ENCODE measurements at regions not wholly inside any gene's neighbourhood (a gene's known extent, or its start where the extent isn't known, plus 50 kb on each side); places are given as distances from the start of the nearest gene placed in this dataset.

DNA sequence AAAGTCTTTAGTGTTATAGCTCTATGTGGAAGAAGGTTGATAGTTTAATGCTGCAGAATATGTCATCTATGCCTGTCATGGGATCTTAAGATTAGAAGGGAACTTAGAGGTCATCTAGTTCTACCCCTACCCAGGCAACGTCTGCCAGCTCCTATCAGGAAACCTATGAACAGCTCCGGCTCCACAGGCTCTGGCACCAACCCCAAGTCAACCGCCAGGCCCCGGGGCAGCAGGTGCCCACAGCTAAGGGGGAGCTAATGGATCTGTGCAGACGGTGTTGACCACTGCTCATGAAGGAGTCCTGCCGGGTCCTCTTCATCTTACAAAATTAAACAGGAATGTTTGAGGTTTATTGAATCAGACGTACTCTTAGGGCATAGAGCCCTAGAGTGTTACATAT, 440.8 kb upstream of the KLHL29 start:
- FAIRE-seq, result no peak
- DNase-seq (ENCODE audit: insufficient read length, low spot score), result no peak
- TF ChIP-seq PAX5 (IDR thresholded peaks at IDR 0.05; ENCODE audit: insufficient read depth, low read length, severe bottlenecking) (no peak), POU2F2 (IDR thresholded peaks at IDR 0.05; ENCODE audit: low read depth, low read length) (no peak), POLR2A (IDR thresholded peaks at IDR 0.05; ENCODE audit: low read depth, low read length) (no peak), TAF1 (IDR thresholded peaks at IDR 0.05; ENCODE audit: low read depth, low read length) (no peak), POLR2AphosphoS5 (IDR thresholded peaks at IDR 0.05; ENCODE audit: low read depth, low read length) (no peak), SPI1 (IDR thresholded peaks at IDR 0.05; ENCODE audit: low read depth, low read length) (no peak)

- TF ChIP-seq POLR2AphosphoS5 (IDR thresholded peaks at IDR 0.05; ENCODE audit: low read depth, low read length) (no peak), PAX5 (IDR thresholded peaks at IDR 0.05; ENCODE audit: insufficient read depth, low read length, severe bottlenecking) (no peak), POLR2A (IDR thresholded peaks at IDR 0.05; ENCODE audit: low read depth, low read length) (no peak), SPI1 (IDR thresholded peaks at IDR 0.05; ENCODE audit: low read depth, low read length) (no peak), POU2F2 (IDR thresholded peaks at IDR 0.05; ENCODE audit: low read depth, low read length) (no peak), TAF1 (IDR thresholded peaks at IDR 0.05; ENCODE audit: low read depth, low read length) (no peak)
- DNase-seq (ENCODE audit: insufficient read length, low spot score) (no peak), FAIRE-seq (no peak)
Observed at GRCh38 chr2:22946553-22946952, 438.4 kb upstream of the KLHL29 start.

DNA sequence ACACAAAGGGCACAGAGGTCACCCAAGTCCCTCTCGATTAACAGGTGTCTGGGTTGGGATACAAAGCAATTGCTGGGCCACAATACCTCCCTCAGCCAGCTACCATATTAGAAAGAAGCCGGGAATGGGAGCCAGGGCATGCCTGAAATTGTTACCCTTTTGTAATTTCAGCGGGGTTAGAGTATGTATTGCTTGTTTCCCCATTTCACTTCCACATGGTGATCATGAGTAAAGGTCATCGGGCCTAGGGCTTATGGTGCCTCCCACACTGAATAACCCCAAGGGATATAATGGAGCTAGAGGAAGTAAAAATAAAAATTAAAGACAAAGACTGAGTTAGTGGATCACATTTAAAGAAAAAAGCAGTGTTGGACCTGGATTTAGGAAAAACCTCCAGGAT, 437.2 kb upstream of the KLHL29 start:
- TF ChIP-seq POU2F2 (IDR thresholded peaks at IDR 0.05; ENCODE audit: low read depth, low read length) (no peak), SPI1 (IDR thresholded peaks at IDR 0.05; ENCODE audit: low read depth, low read length) (no peak), POLR2A (IDR thresholded peaks at IDR 0.05; ENCODE audit: low read depth, low read length) (no peak), POLR2AphosphoS5 (IDR thresholded peaks at IDR 0.05; ENCODE audit: low read depth, low read length) (no peak), PAX5 (IDR thresholded peaks at IDR 0.05; ENCODE audit: insufficient read depth, low read length, severe bottlenecking) (no peak), TAF1 (IDR thresholded peaks at IDR 0.05; ENCODE audit: low read depth, low read length) (no peak)
- FAIRE-seq (no peak), DNase-seq (ENCODE audit: insufficient read length, low spot score) (no peak)

DNA sequence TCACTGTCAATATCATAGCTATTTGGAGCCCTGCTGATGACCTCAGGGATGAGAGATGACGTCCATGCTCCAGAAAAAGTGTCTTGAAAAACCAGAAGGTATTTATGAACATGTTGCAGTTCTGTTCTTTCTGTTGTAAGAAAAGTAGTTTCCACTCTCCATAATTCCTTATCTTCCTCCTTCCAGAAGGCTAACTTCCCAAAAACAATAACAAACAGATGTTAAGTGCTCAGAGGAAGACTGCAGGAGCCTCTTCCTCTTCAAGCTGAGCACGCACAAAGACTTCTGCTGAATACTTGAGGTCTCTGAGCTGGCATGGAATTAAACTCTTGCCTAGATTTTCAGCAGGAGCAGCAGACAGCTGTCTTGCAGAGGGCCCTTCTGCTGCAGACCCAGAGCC, 434.5 kb upstream of the KLHL29 start:
- TF ChIP-seq POU2F2 (IDR thresholded peaks at IDR 0.05; ENCODE audit: low read depth, low read length), result no peak
- TF ChIP-seq TAF1 (IDR thresholded peaks at IDR 0.05; ENCODE audit: low read depth, low read length), result no peak
- TF ChIP-seq POLR2AphosphoS5 (IDR thresholded peaks at IDR 0.05; ENCODE audit: low read depth, low read length), result no peak
- no peak for TF ChIP-seq SPI1 (IDR thresholded peaks at IDR 0.05; ENCODE audit: low read depth, low read length)
- TF ChIP-seq PAX5 (IDR thresholded peaks at IDR 0.05; ENCODE audit: insufficient read depth, low read length, severe bottlenecking), result no peak
- DNase-seq (ENCODE audit: insufficient read length, low spot score), result no peak
- no peak for FAIRE-seq

DNA sequence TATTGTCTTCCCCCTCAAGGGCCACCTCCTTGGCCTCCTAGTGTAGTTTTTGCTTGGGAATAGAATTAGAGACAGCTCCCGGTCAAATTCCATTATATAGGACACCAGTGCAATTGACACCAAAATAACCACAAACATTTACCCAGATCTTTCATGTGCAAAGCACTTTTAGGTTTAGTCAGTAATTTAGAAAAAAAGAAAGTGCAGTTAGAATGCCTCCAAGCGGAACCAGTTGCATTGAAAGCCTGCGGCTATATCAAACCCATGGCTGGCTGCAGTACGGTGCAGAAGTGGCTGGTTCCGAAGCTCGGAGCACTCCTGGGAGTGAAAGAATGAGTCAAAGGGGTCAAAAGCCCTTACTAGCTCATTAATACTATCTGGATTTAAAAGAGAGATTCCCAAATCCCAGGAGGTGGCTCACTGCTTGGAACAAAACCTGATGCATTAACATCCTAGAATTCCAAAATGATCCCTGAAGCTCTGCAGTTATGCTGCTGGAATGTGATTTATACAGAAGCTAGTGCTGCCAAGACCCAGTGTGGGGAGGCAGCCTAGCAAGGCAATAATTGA, 432.2 kb upstream of the KLHL29 start:
- FAIRE-seq (no peak), DNase-seq (ENCODE audit: insufficient read length, low spot score) (no peak)
- TF ChIP-seq POLR2A (IDR thresholded peaks at IDR 0.05; ENCODE audit: low read depth, low read length) (no peak), SPI1 (IDR thresholded peaks at IDR 0.05; ENCODE audit: low read depth, low read length) (no peak), PAX5 (IDR thresholded peaks at IDR 0.05; ENCODE audit: insufficient read depth, low read length, severe bottlenecking) (no peak), POLR2AphosphoS5 (IDR thresholded peaks at IDR 0.05; ENCODE audit: low read depth, low read length) (no peak), TAF1 (IDR thresholded peaks at IDR 0.05; ENCODE audit: low read depth, low read length) (no peak), POU2F2 (IDR thresholded peaks at IDR 0.05; ENCODE audit: low read depth, low read length) (no peak)

- DNase-seq (ENCODE audit: insufficient read length, low spot score) (no peak), FAIRE-seq (no peak)
- no peak for TF ChIP-seq POLR2A (IDR thresholded peaks at IDR 0.05; ENCODE audit: low read depth, low read length)
- TF ChIP-seq POU2F2 (IDR thresholded peaks at IDR 0.05; ENCODE audit: low read depth, low read length), result no peak
- TF ChIP-seq POLR2AphosphoS5 (IDR thresholded peaks at IDR 0.05; ENCODE audit: low read depth, low read length), result no peak
- TF ChIP-seq PAX5 (IDR thresholded peaks at IDR 0.05; ENCODE audit: insufficient read depth, low read length, severe bottlenecking), result no peak
- TF ChIP-seq SPI1 (IDR thresholded peaks at IDR 0.05; ENCODE audit: low read depth, low read length), result no peak
- no peak for TF ChIP-seq TAF1 (IDR thresholded peaks at IDR 0.05; ENCODE audit: low read depth, low read length)
Observed at GRCh38 chr2:22957446-22957845, 427.5 kb upstream of the KLHL29 start.

GRCh38 chr2:22958308-22958707, 426.7 kb upstream of the KLHL29 start:
- no peak for TF ChIP-seq POU2F2 (IDR thresholded peaks at IDR 0.05; ENCODE audit: low read depth, low read length)
- no peak for TF ChIP-seq POLR2AphosphoS5 (IDR thresholded peaks at IDR 0.05; ENCODE audit: low read depth, low read length)
- no peak for TF ChIP-seq POLR2A (IDR thresholded peaks at IDR 0.05; ENCODE audit: low read depth, low read length)
- TF ChIP-seq PAX5 (IDR thresholded peaks at IDR 0.05; ENCODE audit: insufficient read depth, low read length, severe bottlenecking), result no peak
- TF ChIP-seq SPI1 (IDR thresholded peaks at IDR 0.05; ENCODE audit: low read depth, low read length), result no peak
- TF ChIP-seq TAF1 (IDR thresholded peaks at IDR 0.05; ENCODE audit: low read depth, low read length), result no peak
- FAIRE-seq, result no peak
- DNase-seq (ENCODE audit: insufficient read length, low spot score), result no peak

DNA sequence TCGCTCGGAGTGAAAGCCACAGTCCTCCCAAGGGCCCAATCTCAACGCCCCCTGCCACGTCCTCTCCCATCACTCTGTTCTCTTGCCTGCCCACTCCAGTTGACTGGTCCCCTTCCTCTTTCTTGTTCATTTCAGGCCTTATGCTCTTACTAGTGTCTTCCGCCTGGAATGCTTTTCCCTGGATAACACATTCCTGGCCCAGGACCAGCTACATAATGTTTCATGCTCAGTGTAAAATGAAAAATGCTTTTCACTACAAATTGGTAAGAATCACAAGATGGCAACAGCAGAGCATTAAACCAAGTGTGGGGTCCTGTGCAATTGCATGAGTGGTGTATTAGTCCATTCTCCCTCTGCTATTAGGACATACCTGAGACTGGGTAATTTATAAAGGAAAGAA, 417.2 kb upstream of the KLHL29 start:
- DNase-seq (ENCODE audit: insufficient read length, low spot score) (no peak), FAIRE-seq (no peak)
- TF ChIP-seq TAF1 (IDR thresholded peaks at IDR 0.05; ENCODE audit: low read depth, low read length) (no peak), SPI1 (IDR thresholded peaks at IDR 0.05; ENCODE audit: low read depth, low read length) (no peak), PAX5 (IDR thresholded peaks at IDR 0.05; ENCODE audit: insufficient read depth, low read length, severe bottlenecking) (no peak), POU2F2 (IDR thresholded peaks at IDR 0.05; ENCODE audit: low read depth, low read length) (no peak), POLR2A (IDR thresholded peaks at IDR 0.05; ENCODE audit: low read depth, low read length) (no peak), POLR2AphosphoS5 (IDR thresholded peaks at IDR 0.05; ENCODE audit: low read depth, low read length) (no peak)

- DNase-seq (ENCODE audit: insufficient read length, low spot score), result no peak
- TF ChIP-seq POLR2AphosphoS5 (IDR thresholded peaks at IDR 0.05; ENCODE audit: low read depth, low read length) (no peak), PAX5 (IDR thresholded peaks at IDR 0.05; ENCODE audit: insufficient read depth, low read length, severe bottlenecking) (no peak), POLR2A (IDR thresholded peaks at IDR 0.05; ENCODE audit: low read depth, low read length) (no peak), POU2F2 (IDR thresholded peaks at IDR 0.05; ENCODE audit: low read depth, low read length) (no peak), TAF1 (IDR thresholded peaks at IDR 0.05; ENCODE audit: low read depth, low read length) (no peak), SPI1 (IDR thresholded peaks at IDR 0.05; ENCODE audit: low read depth, low read length) (no peak)
- no peak for FAIRE-seq
Observed at GRCh38 chr2:22970284-22970975, 414.5 kb upstream of the KLHL29 start.
